Osteoblast (primary cell): ENCODE measurements at regions not wholly inside any gene's neighbourhood (a gene's known extent, or its start where the extent isn't known, plus 50 kb on each side); places are given as distances from the start of the nearest gene placed in this dataset.

Source experiments
- DNase-seq: peaks from one replicate; pipeline ENCODE4 v3.0.0; 2011; ENCODE audit warnings: low spot score, mixed read lengths; ENCODE audit not compliant: insufficient read length; ENCODE audit errors: missing footprints
- H2AFZ ChIP-seq: 2 replicates; pipeline ENCODE4 v1.6.0; 2011; ENCODE audit warnings: mild to moderate bottlenecking, low read length
- H3K27ac ChIP-seq: 2 replicates; pipeline ENCODE4 v1.5.1; 2011; ENCODE audit warnings: mild to moderate bottlenecking, low read depth, low read length, moderate library complexity
- H3K27me3 ChIP-seq: 2 replicates; pipeline ENCODE4 v1.6.0; 2012; ENCODE audit warnings: mild to moderate bottlenecking, control low read depth, inconsistent platforms, low read length, moderate library complexity; ENCODE audit not compliant: insufficient read depth
- H3K36me3 ChIP-seq: 2 replicates; pipeline ENCODE4 v1.5.1; 2011; ENCODE audit warnings: mild to moderate bottlenecking, low read length, control low read depth, moderate library complexity; ENCODE audit not compliant: insufficient read depth
- H3K4me1 ChIP-seq: 2 replicates; pipeline ENCODE4 v1.5.1; 2011; ENCODE audit warnings: mild to moderate bottlenecking, low read length, control low read depth, moderate library complexity; ENCODE audit not compliant: insufficient read depth
- H3K4me2 ChIP-seq: 2 replicates; pipeline ENCODE4 v1.6.0; 2011; ENCODE audit warnings: mild to moderate bottlenecking, low read length; ENCODE audit not compliant: insufficient read depth
- H3K4me3 ChIP-seq: fragments of 200-600 bp; sonication (generic); 3 replicates; pipeline ENCODE4 v1.5.1; 2012; ENCODE audit warnings: mild to moderate bottlenecking, low read length, inconsistent platforms; ENCODE audit not compliant: insufficient read depth
- H3K79me2 ChIP-seq: 2 replicates; pipeline ENCODE4 v1.6.0; 2012; ENCODE audit warnings: mild to moderate bottlenecking, low read length, control low read depth, inconsistent platforms; ENCODE audit not compliant: insufficient read depth
- H3K9me3 ChIP-seq: 2 replicates; pipeline ENCODE4 v1.5.1; 2011; ENCODE audit warnings: low read depth, low read length, control low read depth
- H4K20me1 ChIP-seq: 2 replicates; pipeline ENCODE4 v1.6.0; 2012; ENCODE audit warnings: mild to moderate bottlenecking, low read length, control low read depth; ENCODE audit not compliant: insufficient read depth
- TF ChIP-seq, protein P1 (sequence below): IDR thresholded peaks from 2 replicates; pipeline ENCODE4 v1.5.1; 2011; ENCODE audit warnings: mild to moderate bottlenecking, low read depth, low read length, moderate library complexity; ENCODE audit errors: extremely low read depth

DNA sequence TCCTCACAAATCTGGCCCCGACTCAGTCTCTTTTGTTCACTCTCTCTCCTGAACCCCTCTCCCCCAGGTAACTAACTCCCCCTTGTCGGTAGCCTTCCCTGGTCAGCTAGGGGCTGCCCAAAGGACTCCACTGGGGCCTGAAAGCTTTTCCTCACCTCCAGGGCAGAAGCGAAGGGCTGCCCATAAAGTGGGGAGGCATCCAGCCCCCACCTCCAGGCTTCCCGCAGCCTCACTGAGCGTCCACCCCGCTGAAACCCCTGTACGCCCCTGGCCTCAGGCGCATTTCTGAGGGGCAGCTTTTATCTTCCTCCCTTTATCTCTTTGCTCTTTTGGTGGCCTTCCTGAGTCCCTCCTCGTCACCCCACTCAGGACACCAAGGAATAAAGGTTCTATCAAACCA is 249.3 kb downstream of the CYP26B1 start:
- Histone ChIP-seq H3K4me1 (no peaks in the 10 kb centered on the region), H4K20me1 (no peaks in the 10 kb centered on the region), H3K36me3 (no peaks in the 10 kb centered on the region), H3K27me3 (no peaks in the 10 kb centered on the region), H3K79me2 (no peaks in the 10 kb centered on the region), H3K4me3 (no peak overlapping the region), H3K9me3 (no peaks in the 10 kb centered on the region), H3K4me2 (no peak overlapping the region), H2AFZ (no peak overlapping the region), H3K27ac (no peak overlapping the region)
- DNase-seq, result no peak
- TF ChIP-seq, protein P1, sequence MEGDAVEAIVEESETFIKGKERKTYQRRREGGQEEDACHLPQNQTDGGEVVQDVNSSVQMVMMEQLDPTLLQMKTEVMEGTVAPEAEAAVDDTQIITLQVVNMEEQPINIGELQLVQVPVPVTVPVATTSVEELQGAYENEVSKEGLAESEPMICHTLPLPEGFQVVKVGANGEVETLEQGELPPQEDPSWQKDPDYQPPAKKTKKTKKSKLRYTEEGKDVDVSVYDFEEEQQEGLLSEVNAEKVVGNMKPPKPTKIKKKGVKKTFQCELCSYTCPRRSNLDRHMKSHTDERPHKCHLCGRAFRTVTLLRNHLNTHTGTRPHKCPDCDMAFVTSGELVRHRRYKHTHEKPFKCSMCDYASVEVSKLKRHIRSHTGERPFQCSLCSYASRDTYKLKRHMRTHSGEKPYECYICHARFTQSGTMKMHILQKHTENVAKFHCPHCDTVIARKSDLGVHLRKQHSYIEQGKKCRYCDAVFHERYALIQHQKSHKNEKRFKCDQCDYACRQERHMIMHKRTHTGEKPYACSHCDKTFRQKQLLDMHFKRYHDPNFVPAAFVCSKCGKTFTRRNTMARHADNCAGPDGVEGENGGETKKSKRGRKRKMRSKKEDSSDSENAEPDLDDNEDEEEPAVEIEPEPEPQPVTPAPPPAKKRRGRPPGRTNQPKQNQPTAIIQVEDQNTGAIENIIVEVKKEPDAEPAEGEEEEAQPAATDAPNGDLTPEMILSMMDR, result no peak

DNA sequence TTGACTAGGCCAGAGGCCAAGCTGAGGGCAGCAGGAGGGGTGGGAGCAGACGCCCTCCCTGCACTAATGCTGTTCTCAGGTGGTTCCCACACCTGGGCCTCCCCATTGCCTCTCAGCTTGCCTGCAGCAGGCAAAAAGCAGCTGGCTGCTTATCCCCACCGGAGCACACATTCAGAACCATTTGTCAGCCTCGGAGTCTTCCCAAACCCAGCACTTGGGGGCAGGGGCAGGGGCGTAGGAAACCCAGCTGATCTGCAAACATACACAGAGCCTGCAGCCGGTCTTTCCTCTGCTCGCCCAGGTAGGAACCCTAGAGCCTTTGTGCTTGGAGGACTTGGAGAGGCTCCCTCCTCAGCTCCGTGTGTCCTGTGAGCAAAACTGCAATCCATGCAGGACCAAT is 249.8 kb downstream of the CYP26B1 start:
- TF ChIP-seq, protein P1, result no peak
- Histone ChIP-seq H3K27ac (no peak overlapping the region), H3K36me3 (no peaks in the 10 kb centered on the region), H2AFZ (no peak overlapping the region), H4K20me1 (no peaks in the 10 kb centered on the region), H3K4me3 (no peak overlapping the region), H3K4me1 (no peaks in the 10 kb centered on the region), H3K4me2 (no peak overlapping the region), H3K27me3 (no peaks in the 10 kb centered on the region), H3K79me2 (no peaks in the 10 kb centered on the region), H3K9me3 (no peaks in the 10 kb centered on the region)
- DNase-seq, result no peak

DNA sequence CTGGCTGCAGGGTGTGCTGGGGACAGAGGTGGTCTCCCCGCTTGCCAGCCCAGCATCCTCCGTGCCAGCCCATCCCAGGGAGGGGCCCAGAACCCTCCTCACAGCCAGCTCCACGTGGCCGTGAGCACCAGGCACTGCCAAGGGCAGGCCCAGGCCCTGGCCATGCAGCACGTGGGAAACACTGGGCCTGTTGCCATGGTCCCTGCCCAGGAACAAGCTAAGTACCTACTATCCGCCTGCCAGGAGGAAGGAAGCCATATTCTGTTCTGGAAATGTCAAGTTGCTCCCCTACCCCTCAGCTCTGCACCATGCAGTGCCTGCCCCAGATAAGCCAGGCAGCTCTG is 250.6 kb downstream of the CYP26B1 start:
- H3K36me3 ChIP-seq, result no peaks in the 10 kb centered on the region
- H3K27me3 ChIP-seq, result no peaks in the 10 kb centered on the region
- no peak overlapping the region for H3K27ac ChIP-seq
- no peaks in the 10 kb centered on the region for H4K20me1 ChIP-seq
- H3K9me3 ChIP-seq, result no peaks in the 10 kb centered on the region
- TF ChIP-seq, protein P1, result no peak
- no peak overlapping the region for H3K4me2 ChIP-seq
- no peak overlapping the region for H3K4me3 ChIP-seq
- H3K4me1 ChIP-seq, result no peaks in the 10 kb centered on the region
- no peak overlapping the region for H2AFZ ChIP-seq
- H3K79me2 ChIP-seq, result no peaks in the 10 kb centered on the region
- no peak for DNase-seq

DNA sequence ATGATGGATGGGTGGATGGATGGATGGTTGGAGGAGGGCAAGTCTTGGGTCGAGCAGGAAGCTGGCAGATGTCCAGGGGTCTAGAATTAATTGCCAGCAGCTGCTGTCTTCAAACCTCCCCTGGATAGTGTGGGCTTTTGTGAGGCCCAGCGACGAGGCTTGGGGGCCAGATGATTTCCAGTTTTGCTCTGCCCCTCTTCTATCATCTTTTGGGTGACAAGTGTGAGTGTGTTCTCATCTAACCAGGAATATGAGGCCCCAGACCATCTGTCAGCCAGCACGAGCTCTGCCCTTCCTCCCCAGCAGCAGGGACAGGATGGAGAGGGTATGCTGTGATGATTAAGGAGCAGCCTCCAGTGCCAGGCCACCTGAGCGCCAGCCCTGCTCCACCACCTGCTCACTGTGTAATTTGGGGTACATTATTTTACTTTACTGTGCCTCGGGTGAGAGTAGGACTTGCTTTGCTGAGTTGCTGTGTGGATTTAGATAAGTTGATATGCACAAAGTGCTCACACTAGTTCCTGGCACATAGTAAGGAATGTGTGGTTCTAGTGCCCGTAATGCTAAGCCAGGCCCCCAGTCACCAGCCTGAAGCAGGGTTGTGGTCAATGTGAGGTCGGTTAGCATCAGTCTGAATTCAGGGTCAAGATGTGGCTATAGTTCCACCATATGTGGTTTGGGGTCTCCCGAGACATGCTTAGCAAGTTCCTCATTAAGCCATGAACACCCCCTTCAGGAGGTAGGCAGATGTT is 251.1 kb downstream of the CYP26B1 start:
- TF ChIP-seq, protein P1, result no peak
- Histone ChIP-seq H3K4me1 (no peaks in the 10 kb centered on the region), H3K79me2 (no peaks in the 10 kb centered on the region), H4K20me1 (no peaks in the 10 kb centered on the region), H3K4me3 (no peak overlapping the region), H3K27ac (no peak overlapping the region), H2AFZ (no peak overlapping the region), H3K36me3 (no peaks in the 10 kb centered on the region), H3K9me3 (no peaks in the 10 kb centered on the region), H3K4me2 (no peak overlapping the region), H3K27me3 (no peaks in the 10 kb centered on the region)
- no peak for DNase-seq
